HFFc6 (cell line): ENCODE measurements at regions not wholly inside any gene's neighbourhood (a gene's known extent, or its start where the extent isn't known, plus 50 kb on each side); places are given as distances from the start of the nearest gene placed in this dataset.

Experiments
- DNase-seq: peaks from one replicate; pipeline ENCODE4 v3.0.0-alpha.2; 2018
- H3K27ac Mint-ChIP-seq: 2 replicates; pipeline ENCODE4 v1.8.0; 2020; ENCODE audit warnings: mild to moderate bottlenecking, mixed read lengths
- H3K27me3 Mint-ChIP-seq: 2 replicates; pipeline ENCODE4 v1.8.0; 2021; ENCODE audit warnings: mild to moderate bottlenecking, moderate library complexity, mixed read lengths; ENCODE audit not compliant: insufficient read depth
- H3K36me3 Mint-ChIP-seq: 2 replicates; pipeline ENCODE4 v1.8.0; 2021; ENCODE audit warnings: low read depth, mixed read lengths
- H3K4me1 Mint-ChIP-seq: 2 replicates; pipeline ENCODE4 v1.8.0; 2020; ENCODE audit warnings: low read depth, mixed read lengths
- H3K4me3 Mint-ChIP-seq: 2 replicates; pipeline ENCODE4 v1.8.0; 2020; ENCODE audit warnings: mild to moderate bottlenecking, moderate library complexity, mixed read lengths
- H3K9me3 Mint-ChIP-seq: 2 replicates; pipeline ENCODE4 v1.8.0; 2020; ENCODE audit warnings: mild to moderate bottlenecking, mixed read lengths
- TF ChIP-seq, protein P1 (sequence below): fragments of 200-600 bp; sonication (generic); IDR thresholded peaks from 2 replicates; pipeline ENCODE4 v1.5.0; 2021; ENCODE audit warnings: antibody characterized with exemption, mild to moderate bottlenecking

GRCh38 chr11:10390375-10390774 lies 64.7 kb upstream of the AMPD3 start:
- no peaks in the 10 kb centered on the region for H3K9me3 Mint-ChIP-seq
- no peak for DNase-seq
- H3K4me1 Mint-ChIP-seq = peaks cover 88% of the 10 kb centered on the region
- TF ChIP-seq, protein P1, sequence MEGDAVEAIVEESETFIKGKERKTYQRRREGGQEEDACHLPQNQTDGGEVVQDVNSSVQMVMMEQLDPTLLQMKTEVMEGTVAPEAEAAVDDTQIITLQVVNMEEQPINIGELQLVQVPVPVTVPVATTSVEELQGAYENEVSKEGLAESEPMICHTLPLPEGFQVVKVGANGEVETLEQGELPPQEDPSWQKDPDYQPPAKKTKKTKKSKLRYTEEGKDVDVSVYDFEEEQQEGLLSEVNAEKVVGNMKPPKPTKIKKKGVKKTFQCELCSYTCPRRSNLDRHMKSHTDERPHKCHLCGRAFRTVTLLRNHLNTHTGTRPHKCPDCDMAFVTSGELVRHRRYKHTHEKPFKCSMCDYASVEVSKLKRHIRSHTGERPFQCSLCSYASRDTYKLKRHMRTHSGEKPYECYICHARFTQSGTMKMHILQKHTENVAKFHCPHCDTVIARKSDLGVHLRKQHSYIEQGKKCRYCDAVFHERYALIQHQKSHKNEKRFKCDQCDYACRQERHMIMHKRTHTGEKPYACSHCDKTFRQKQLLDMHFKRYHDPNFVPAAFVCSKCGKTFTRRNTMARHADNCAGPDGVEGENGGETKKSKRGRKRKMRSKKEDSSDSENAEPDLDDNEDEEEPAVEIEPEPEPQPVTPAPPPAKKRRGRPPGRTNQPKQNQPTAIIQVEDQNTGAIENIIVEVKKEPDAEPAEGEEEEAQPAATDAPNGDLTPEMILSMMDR = no peak
- no peak overlapping the region for H3K4me3 Mint-ChIP-seq
- peaks cover 10% of the 10 kb centered on the region; the same call in 1 of the 2 replicates for H3K36me3 Mint-ChIP-seq
- peaks cover 2% of the 10 kb centered on the region for H3K27me3 Mint-ChIP-seq
- H3K27ac Mint-ChIP-seq = peak overlapping the region; percentile 8

GRCh38 chr11:10392095-10393079 lies 62.7 kb upstream of the AMPD3 start:
- peak; percentile 79 for DNase-seq
- Mint-ChIP-seq H3K4me3 (peak overlapping the region; percentile 25), H3K9me3 (no peaks in the 10 kb centered on the region), H3K36me3 (peaks cover 16% of the 10 kb centered on the region; the same call in 1 of the 2 replicates), H3K4me1 (peaks cover 89% of the 10 kb centered on the region), H3K27me3 (peaks cover 2% of the 10 kb centered on the region), H3K27ac (peak overlapping the region; percentile 93)
- TF ChIP-seq, protein P1 = no peak

DNA sequence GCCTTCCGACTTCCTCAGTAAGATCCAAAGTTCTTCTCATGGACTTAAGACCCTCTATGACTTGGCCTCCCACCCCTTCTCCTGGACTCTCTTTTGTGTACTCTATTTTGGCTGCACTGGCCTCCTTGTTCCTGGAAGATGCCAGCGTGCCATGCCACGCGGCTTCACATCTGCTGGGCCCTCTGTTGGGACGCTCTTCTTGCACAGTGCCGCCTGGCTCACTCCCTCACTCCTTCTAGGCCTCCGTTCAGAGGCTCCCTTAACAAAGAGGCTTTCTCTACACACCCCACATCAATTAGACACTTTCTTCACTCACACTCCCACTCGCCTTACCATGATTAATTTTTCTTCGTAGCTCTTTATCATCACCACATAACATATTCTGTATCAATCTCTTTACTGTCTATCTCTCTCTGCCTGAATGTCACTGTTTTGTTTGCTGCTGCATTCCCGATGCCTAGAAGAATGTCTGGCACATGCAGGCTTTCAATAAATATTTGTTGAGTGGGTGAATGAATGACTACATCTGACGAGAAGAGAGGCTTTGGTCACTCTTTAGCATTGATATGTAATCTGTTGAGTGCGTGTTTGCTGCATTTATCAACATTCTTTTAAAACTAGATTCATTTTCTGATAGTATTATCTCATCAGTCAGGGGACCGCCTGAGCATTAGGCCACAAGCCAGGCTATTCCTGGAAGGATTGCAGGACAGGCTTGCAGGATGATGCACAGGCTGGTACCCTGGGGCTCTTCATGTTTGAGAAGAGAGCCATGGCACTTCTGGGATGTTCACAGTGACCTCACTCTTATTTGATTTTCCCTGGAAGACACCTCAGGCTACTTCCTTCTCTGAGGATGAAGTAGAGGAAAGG lies 60.6 kb upstream of the AMPD3 start:
- Mint-ChIP-seq H3K9me3 (no peaks in the 10 kb centered on the region), H3K27me3 (peaks cover 2% of the 10 kb centered on the region), H3K4me3 (peak overlapping the region; percentile 47), H3K4me1 (peaks cover 93% of the 10 kb centered on the region), H3K36me3 (peaks cover 15% of the 10 kb centered on the region; the same call in 1 of the 2 replicates), H3K27ac (peak overlapping the region; percentile 89)
- peak; percentile 99 for DNase-seq
- TF ChIP-seq, protein P1 = no peak

DNA sequence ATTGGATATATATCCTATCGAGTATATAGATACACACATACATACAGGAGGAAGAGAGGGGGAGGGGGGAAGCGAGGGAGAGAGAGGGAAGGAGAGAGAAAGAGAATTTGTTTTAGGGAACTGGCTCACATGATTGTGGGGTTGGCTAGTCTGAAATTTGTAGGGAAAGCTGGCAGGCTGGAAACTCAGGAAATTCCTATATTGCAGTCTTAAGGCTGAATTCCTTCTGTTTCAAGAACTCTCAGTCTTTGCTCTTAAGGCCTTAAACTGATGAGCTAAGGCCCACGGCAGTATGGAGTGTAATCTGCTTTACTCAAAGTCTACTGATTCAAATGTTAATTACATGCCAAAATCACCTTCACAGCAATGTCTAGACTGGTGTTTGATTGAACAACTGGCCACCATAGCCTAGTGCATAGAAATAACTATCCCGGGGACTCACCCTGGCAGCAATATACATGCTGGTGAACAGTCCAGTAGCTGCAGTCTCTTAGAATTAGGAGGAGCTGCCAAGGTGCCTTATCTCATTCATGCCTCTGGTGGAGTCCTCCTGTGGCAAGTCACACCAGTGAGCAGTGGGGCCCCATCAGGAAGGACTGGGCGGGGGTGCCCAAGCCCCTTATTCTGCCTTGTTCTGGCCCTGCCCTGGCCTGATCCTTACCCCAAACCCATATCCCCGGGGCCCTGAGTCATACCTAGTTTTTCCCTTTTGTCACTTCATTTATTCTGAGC lies 59.7 kb upstream of the AMPD3 start:
- peak overlapping the region; percentile 89 for H3K27ac Mint-ChIP-seq

More for the DNA sequence above, 59.7 kb upstream of the AMPD3 start:
- TF ChIP-seq, protein P1 = no peak
- Mint-ChIP-seq H3K36me3 (peaks cover 6% of the 10 kb centered on the region; the same call in 1 of the 2 replicates), H3K4me3 (peak overlapping the region; percentile 47; the same call in 1 of the 2 replicates), H3K9me3 (no peaks in the 10 kb centered on the region), H3K4me1 (peaks cover 87% of the 10 kb centered on the region), H3K27me3 (peaks cover 2% of the 10 kb centered on the region)
- no peak for DNase-seq
